Keratinocyte (primary cell): ENCODE measurements at regions not wholly inside any gene's neighbourhood (a gene's known extent, or its start where the extent isn't known, plus 50 kb on each side); places are given as distances from the start of the nearest gene placed in this dataset.
"Not testable (repeated sequence)": the region's sequence is repeated elsewhere in the genome, so short reads cannot be mapped to it uniquely, and the experiment has no call there.

Experiments used
- DNase-seq: peaks from one replicate; pipeline ENCODE4 v3.0.0-alpha.2; 2011; ENCODE audit warnings: low read depth, missing footprints, low spot score
- FAIRE-seq: peaks from 2 replicates; lab custom pipeline; 2011; peaks lifted over from hg19 to GRCh38; lab: Jason Lieb, UNC
- H2AFZ ChIP-seq: 2 replicates; pipeline ENCODE4 v1.6.0; 2012; ENCODE audit warnings: low read length, control low read depth, inconsistent platforms; ENCODE audit not compliant: control insufficient read depth
- H3K27ac ChIP-seq: 2 replicates; pipeline ENCODE4 v1.5.1; 2011; ENCODE audit warnings: low read length; ENCODE audit not compliant: control insufficient read depth, insufficient read depth
- H3K27me3 ChIP-seq: 3 replicates; pipeline ENCODE4 v1.6.0; 2011; ENCODE audit warnings: low read length; ENCODE audit not compliant: control insufficient read depth, insufficient read depth; ENCODE audit errors: extremely low read depth
- H3K36me3 ChIP-seq, 2 experiments: 2 replicates in 1 of 2; 3 replicates in 1 of 2; pipeline ENCODE4 v1.5.1; 2011; ENCODE audit warnings: low read length in 2 of 2, mild to moderate bottlenecking in 1 of 2; ENCODE audit not compliant: control insufficient read depth in 2 of 2, insufficient read depth in 2 of 2; ENCODE audit errors: extremely low read depth in 1 of 2
- H3K4me1 ChIP-seq: 3 replicates; pipeline ENCODE4 v1.5.1; 2011; ENCODE audit warnings: low read length; ENCODE audit not compliant: control insufficient read depth, insufficient read depth; ENCODE audit errors: extremely low read depth
- H3K4me2 ChIP-seq: 3 replicates; pipeline ENCODE4 v1.6.0; 2011; ENCODE audit warnings: low read depth, low read length; ENCODE audit not compliant: control insufficient read depth, insufficient read depth; ENCODE audit errors: extremely low read depth
- H3K4me3 ChIP-seq, 3 experiments: fragments of 200-600 bp in 1 of 3; sonication (generic) in 1 of 3; 2 replicates in 2 of 3; 3 replicates in 1 of 3; pipeline ENCODE4 v1.5.1; 2011 to 2016; ENCODE audit warnings: low read length in 3 of 3, mild to moderate bottlenecking in 3 of 3, control low read depth in 2 of 3, inconsistent platforms in 1 of 3, low read depth in 1 of 3, mixed read lengths in 1 of 3, mixed run types in 1 of 3, moderate library complexity in 1 of 3; ENCODE audit not compliant: control insufficient read depth in 2 of 3, insufficient read depth in 2 of 3; ENCODE audit errors: extremely low read depth in 1 of 3
- H3K79me2 ChIP-seq: 2 replicates; pipeline ENCODE4 v1.6.0; 2012; ENCODE audit warnings: low read length; ENCODE audit not compliant: control insufficient read depth, insufficient read depth
- H3K9ac ChIP-seq: 3 replicates; pipeline ENCODE4 v1.6.0; 2011; ENCODE audit warnings: low read length; ENCODE audit not compliant: control insufficient read depth, insufficient read depth; ENCODE audit errors: extremely low read depth
- H3K9me1 ChIP-seq: 3 replicates; pipeline ENCODE4 v1.6.0; 2011; ENCODE audit warnings: low read length; ENCODE audit not compliant: control insufficient read depth, insufficient read depth; ENCODE audit errors: extremely low read depth
- H3K9me3 ChIP-seq: 2 replicates; pipeline ENCODE4 v1.5.1; 2012; ENCODE audit warnings: low read depth, low read length; ENCODE audit not compliant: control insufficient read depth
- H4K20me1 ChIP-seq: 3 replicates; pipeline ENCODE4 v1.6.0; 2011; ENCODE audit warnings: low read length; ENCODE audit not compliant: control insufficient read depth, insufficient read depth; ENCODE audit errors: extremely low read depth
- EZH2 ChIP-seq: IDR thresholded peaks from one replicate; pipeline ENCODE4 v1.6.1; 2012; ENCODE audit warnings: inconsistent platforms, mild to moderate bottlenecking, low read length, moderate library complexity
- dilution Hi-C: fragments of 300-500 bp; cut with MboI; formaldehyde crosslinking; loops from one replicate; pipeline ENCODE4 v1.7.0; 2020; ENCODE audit warnings: low sequenced_read_pairs; ENCODE audit not compliant: extremely low pct_ligation_motif_present
- TF ChIP-seq, protein P1 (sequence below), 3 experiments: IDR thresholded peaks in 1 of 3; conservative IDR thresholded peaks in 1 of 3; optimal IDR thresholded peaks in 1 of 3; 2 replicates in 2 of 3; 3 replicates in 1 of 3; pipeline versions ENCODE3 to v1.5.1; 2011; ENCODE audit warnings: low read length in 3 of 3, mild to moderate bottlenecking in 3 of 3, moderate library complexity in 2 of 3, control low read depth in 1 of 3, inconsistent platforms in 1 of 3; ENCODE audit not compliant: insufficient read depth in 2 of 3; ENCODE audit errors: extremely low read depth in 1 of 3

DNA sequence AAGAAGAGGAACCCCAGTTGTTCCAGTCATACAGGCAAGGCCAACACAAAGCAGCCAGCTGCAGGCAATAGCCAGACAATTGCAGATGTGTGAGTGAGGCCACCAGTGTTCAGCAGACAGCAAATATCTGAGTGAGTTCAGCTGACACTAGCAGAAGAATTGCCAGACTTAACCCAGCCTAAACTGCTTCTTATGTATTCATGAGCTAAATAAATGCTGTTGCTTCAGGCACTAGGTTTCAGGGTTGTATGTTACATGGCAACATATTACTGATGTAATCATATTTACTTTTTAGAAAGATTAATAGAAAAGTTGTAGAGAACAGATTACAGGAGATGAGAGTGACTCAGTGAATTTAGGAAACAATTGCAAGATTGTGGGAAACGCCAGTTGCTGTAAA is 129.8 kb upstream of the CHODL start:
- H3K36me3 ChIP-seq = no peaks in the 10 kb centered on the region
- FAIRE-seq (no peak), DNase-seq (no peak)
- no peak overlapping the region for H3K27ac ChIP-seq
- no peaks in the 10 kb centered on the region for H4K20me1 ChIP-seq
- H3K27me3 ChIP-seq = no peaks in the 10 kb centered on the region
- no peak overlapping the region for H3K4me2 ChIP-seq
- no peak for TF ChIP-seq EZH2
- TF ChIP-seq, protein P1, sequence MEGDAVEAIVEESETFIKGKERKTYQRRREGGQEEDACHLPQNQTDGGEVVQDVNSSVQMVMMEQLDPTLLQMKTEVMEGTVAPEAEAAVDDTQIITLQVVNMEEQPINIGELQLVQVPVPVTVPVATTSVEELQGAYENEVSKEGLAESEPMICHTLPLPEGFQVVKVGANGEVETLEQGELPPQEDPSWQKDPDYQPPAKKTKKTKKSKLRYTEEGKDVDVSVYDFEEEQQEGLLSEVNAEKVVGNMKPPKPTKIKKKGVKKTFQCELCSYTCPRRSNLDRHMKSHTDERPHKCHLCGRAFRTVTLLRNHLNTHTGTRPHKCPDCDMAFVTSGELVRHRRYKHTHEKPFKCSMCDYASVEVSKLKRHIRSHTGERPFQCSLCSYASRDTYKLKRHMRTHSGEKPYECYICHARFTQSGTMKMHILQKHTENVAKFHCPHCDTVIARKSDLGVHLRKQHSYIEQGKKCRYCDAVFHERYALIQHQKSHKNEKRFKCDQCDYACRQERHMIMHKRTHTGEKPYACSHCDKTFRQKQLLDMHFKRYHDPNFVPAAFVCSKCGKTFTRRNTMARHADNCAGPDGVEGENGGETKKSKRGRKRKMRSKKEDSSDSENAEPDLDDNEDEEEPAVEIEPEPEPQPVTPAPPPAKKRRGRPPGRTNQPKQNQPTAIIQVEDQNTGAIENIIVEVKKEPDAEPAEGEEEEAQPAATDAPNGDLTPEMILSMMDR (optimal IDR thresholded peaks at IDR 0.05 in 1 of 3, IDR thresholded peaks at IDR 0.05 in 1 of 3, conservative IDR thresholded peaks at IDR 0.05 in 1 of 3; ENCODE audit: extremely low read depth in 1 of 3, insufficient read depth in 2 of 3, low read length in 3 of 3) = no peak
- no peaks in the 10 kb centered on the region for H3K9me3 ChIP-seq
- H3K9ac ChIP-seq = no peak overlapping the region
- H3K4me1 ChIP-seq = no peaks in the 10 kb centered on the region
- dilution Hi-C loops = no loop called here
- H3K79me2 ChIP-seq = no peaks in the 10 kb centered on the region
- no peak overlapping the region for H3K4me3 ChIP-seq
- H2AFZ ChIP-seq = no peak overlapping the region
- no peaks in the 10 kb centered on the region for H3K9me1 ChIP-seq

DNA sequence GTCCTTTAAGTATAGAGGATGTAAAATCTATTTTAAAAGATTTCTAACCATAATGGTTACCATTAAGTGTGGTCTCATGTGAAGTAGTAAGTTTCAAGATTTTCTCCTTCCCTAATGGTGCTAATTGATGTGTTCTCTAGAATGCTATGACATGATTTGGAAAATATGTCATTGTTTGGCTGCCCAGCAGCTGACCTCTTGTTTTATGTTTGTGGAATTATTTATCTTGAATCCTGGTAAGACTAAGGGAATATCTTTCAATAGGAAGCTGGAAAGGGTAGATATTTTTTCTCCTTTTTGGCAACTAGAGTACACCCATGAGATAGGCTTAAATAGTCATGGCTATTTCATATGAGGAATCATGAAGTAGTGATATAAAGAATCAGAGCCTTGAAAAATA is 139.8 kb upstream of the CHODL start:
- TF ChIP-seq, protein P1 (optimal IDR thresholded peaks at IDR 0.05 in 1 of 3, IDR thresholded peaks at IDR 0.05 in 1 of 3, conservative IDR thresholded peaks at IDR 0.05 in 1 of 3; ENCODE audit: extremely low read depth in 1 of 3, insufficient read depth in 2 of 3, low read length in 3 of 3) = no peak
- no peak for TF ChIP-seq EZH2
- Histone ChIP-seq H3K27ac (no peak overlapping the region), H3K4me2 (no peak overlapping the region), H3K79me2 (no peaks in the 10 kb centered on the region), H3K9me1 (no peaks in the 10 kb centered on the region), H3K27me3 (no peaks in the 10 kb centered on the region), H3K9me3 (no peaks in the 10 kb centered on the region), H3K4me3 (no peak overlapping the region), H4K20me1 (no peaks in the 10 kb centered on the region), H2AFZ (no peak overlapping the region), H3K4me1 (no peaks in the 10 kb centered on the region), H3K9ac (no peak overlapping the region), H3K36me3 (no peaks in the 10 kb centered on the region)
- no peak for FAIRE-seq
- no peak for DNase-seq
- dilution Hi-C loops = no loop called here

DNA sequence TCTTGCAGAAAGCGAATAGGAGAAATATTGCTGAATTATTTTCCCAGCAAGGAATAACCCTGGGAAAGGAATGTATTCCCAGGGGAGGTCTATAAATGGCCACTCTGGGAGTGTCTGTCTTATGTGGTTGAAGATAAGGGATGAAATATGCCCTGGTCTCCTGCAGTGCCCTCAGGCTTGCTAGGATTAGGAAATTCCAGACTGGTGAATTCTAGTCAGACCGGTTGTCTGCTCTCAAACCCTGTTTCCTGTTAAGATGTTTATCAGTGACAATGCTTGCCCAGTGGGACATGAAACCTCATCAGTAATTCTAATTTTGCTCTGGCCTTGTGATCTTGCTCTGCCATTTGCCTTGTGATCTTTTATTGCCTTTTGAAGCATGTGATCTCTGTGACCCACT is 148.2 kb upstream of the CHODL start:
- H2AFZ ChIP-seq, H3K27ac ChIP-seq, H3K9me1 ChIP-seq, H3K36me3 ChIP-seq, H3K4me1 ChIP-seq, H3K79me2 ChIP-seq, H4K20me1 ChIP-seq, FAIRE-seq, DNase-seq, H3K9ac ChIP-seq, H3K4me2 ChIP-seq, H3K27me3 ChIP-seq, H3K4me3 ChIP-seq, dilution Hi-C loops, H3K9me3 ChIP-seq: not testable (repeated sequence)
